HepG2 (cell line): ENCODE measurements at regions not wholly inside any gene's neighbourhood (a gene's known extent, or its start where the extent isn't known, plus 50 kb on each side); places are given as distances from the start of the nearest gene placed in this dataset.

Source experiments
- ATAC-seq: fragments of 200-7000 bp; cut with Tn5 transposase; 3 replicates; pipeline ENCODE4 v1.9.1; 2020; ENCODE audit warnings: mild to moderate bottlenecking, moderate library complexity
- BruUV-seq: library from RNA; stranded (reverse); fragments of 400-500 nt; replicated peaks from 2 replicates; lab custom pipeline; 2021; lab: Mats Ljungman, UMichigan
- CTCF ChIA-PET: fragments of 300-600 bp; formaldehyde crosslinking; extraction: SDS; loops from one replicate; lab custom pipeline; 2021; ENCODE audit warnings: low total read pairs, inconsistent platforms, low intra/inter-chr PET ratio; lab: Yijun Ruan, JAX
- POLR2A ChIA-PET: fragments of 350-600 bp; sonication (Branson Sonifier 250); formaldehyde crosslinking; loops from one replicate; lab custom pipeline; 2020; ENCODE audit warnings: antibody characterized with exemption, inconsistent platforms; lab: Yijun Ruan, JAX
- DNase-seq: peaks from one replicate; pipeline ENCODE4 v3.0.0-alpha.2; 2015; ENCODE audit warnings: low spot score
- FAIRE-seq: peaks from 3 replicates; lab custom pipeline; 2011; peaks lifted over from hg19 to GRCh38; lab: Jason Lieb, UNC
- H2AFZ ChIP-seq: one replicate; pipeline ENCODE4 v1.6.1; 2011; ENCODE audit warnings: low read length, inconsistent platforms
- H3K27ac ChIP-seq: fragments of 300-600 bp; 3 replicates; pipeline ENCODE4 v1.8.0; 2011; ENCODE audit warnings: mixed run types, mild to moderate bottlenecking, mixed read lengths, low read length, inconsistent platforms; ENCODE audit not compliant: insufficient read depth; ENCODE audit errors: extremely low read length
- H3K27me3 ChIP-seq, 2 experiments: fragments of 200-600 bp in 1 of 2; 2 replicates in 1 of 2; 3 replicates in 1 of 2; pipeline versions ENCODE4 v1.6.0 to v1.8.0; 2011; ENCODE audit warnings: low read length in 2 of 2, mild to moderate bottlenecking in 2 of 2, moderate library complexity in 2 of 2, inconsistent platforms in 1 of 2; ENCODE audit not compliant: insufficient read depth in 2 of 2, control insufficient read depth in 1 of 2
- H3K36me3 ChIP-seq, 2 experiments: fragments of 200-600 bp in 1 of 2; replicated peaks in 1 of 2; 2 replicates in 1 of 2; 3 replicates in 1 of 2; pipeline versions ENCODE4 v1.5.1 to v1.8.0; 2011; ENCODE audit warnings: low read length in 2 of 2, inconsistent platforms in 1 of 2; ENCODE audit not compliant: insufficient read depth in 2 of 2, control insufficient read depth in 1 of 2
- H3K4me1 ChIP-seq: 2 replicates; pipeline ENCODE4 v1.5.1; 2012; ENCODE audit warnings: low read length, inconsistent platforms; ENCODE audit not compliant: insufficient read depth
- H3K4me2 ChIP-seq: 2 replicates; pipeline ENCODE4 v1.6.0; 2011; ENCODE audit warnings: low read depth, low read length, inconsistent platforms
- H3K4me3 ChIP-seq, 3 experiments: fragments of 200-600 bp in 1 of 3; sonication (generic), shearing (Covaris generic) in 1 of 3; replicated peaks in 1 of 3; 2 replicates each; pipeline ENCODE4 v1.5.1; 2011 to 2016; ENCODE audit warnings: low read length in 3 of 3, inconsistent platforms in 2 of 3, low read depth in 2 of 3, mild to moderate bottlenecking in 2 of 3, control low read depth in 1 of 3, mixed read lengths in 1 of 3; ENCODE audit not compliant: insufficient read depth in 1 of 3
- H3K79me2 ChIP-seq: one replicate; pipeline ENCODE4 v1.6.1; 2011; ENCODE audit warnings: low read length, inconsistent platforms; ENCODE audit not compliant: insufficient read depth
- H3K9ac ChIP-seq: 2 replicates; pipeline ENCODE4 v1.6.0; 2011; ENCODE audit warnings: mild to moderate bottlenecking, low read depth, low read length, inconsistent platforms; ENCODE audit not compliant: insufficient read depth
- H3K9me3 ChIP-seq: 2 replicates; pipeline ENCODE4 v1.5.1; 2012; ENCODE audit warnings: mild to moderate bottlenecking, low read length
- H4K20me1 ChIP-seq: 2 replicates; pipeline ENCODE4 v1.6.0; 2011; ENCODE audit warnings: inconsistent platforms, mild to moderate bottlenecking, low read length, moderate library complexity; ENCODE audit not compliant: insufficient read depth
- CEBPB ChIP-seq: IDR thresholded peaks from 2 replicates; pipeline ENCODE4 v1.6.1; 2011; ENCODE audit warnings: low read depth, low read length, improper control_type of control experiment, borderline replicate concordance
- HNF4A ChIP-seq: sonication (generic); formaldehyde crosslinking; IDR thresholded peaks from 2 replicates; pipeline ENCODE4 v1.4.0; 2020; ENCODE audit warnings: missing genetic modification reagents
- KLF9 ChIP-seq: IDR thresholded peaks from 2 replicates; pipeline ENCODE4 v1.6.1; 2016; ENCODE audit warnings: low read depth
- MLXIP ChIP-seq: sonication (generic); formaldehyde crosslinking; IDR thresholded peaks from 2 replicates; pipeline ENCODE4 v1.9.0; 2021; ENCODE audit warnings: missing genetic modification reagents, borderline replicate concordance
- U2AF1 ChIP-seq: fragments of 200-400 bp; formaldehyde crosslinking; optimal IDR thresholded peaks from 2 replicates; pipeline ENCODE3; 2017; ENCODE audit warnings: mild to moderate bottlenecking, low read depth, low read length
- ZNF530 ChIP-seq: sonication (generic); formaldehyde crosslinking; IDR thresholded peaks from 2 replicates; pipeline ENCODE4 v1.5.0; 2020; ENCODE audit warnings: low read depth, mild to moderate bottlenecking, missing genetic modification reagents
- ZNF883 ChIP-seq: sonication (generic); formaldehyde crosslinking; IDR thresholded peaks from 2 replicates; pipeline ENCODE4 v1.5.1; 2020; ENCODE audit warnings: mild to moderate bottlenecking, missing genetic modification reagents; ENCODE audit errors: not compliant biosample characterization
- WGBS: methylation state at CpG from one replicate; pipeline ENCODE4 v1.1.6; 2017; ENCODE audit warnings: low lambda C conversion rate; 5-methylcytosine and 5-hydroxymethylcytosine counted together
- in situ Hi-C: cut with HindIII; loops from 2 replicates; pipeline ENCODE4 v1.10.0; 2017; ENCODE audit warnings: low pct_unique_long_range_greater_than_20kb; ENCODE audit not compliant: extremely low pct_ligation_motif_present
- intact Hi-C: fragments of 100-400 bp; cut with micrococcal nuclease; formaldehyde crosslinking; loops from one replicate; pipeline ENCODE4 v1.10.0; 2022; ENCODE audit not compliant: unreplicated experiment

- ATAC-seq (no peak), FAIRE-seq (no peak), DNase-seq (no peak)
- in situ Hi-C loops, result no loop called here
- Histone ChIP-seq H3K4me1 (0 out of 2 replicates have a peak, but pooled peaks cover 6% of the 10 kb centered on the region), H3K9me3 (no peaks in the 10 kb centered on the region), H3K27me3 (no peaks in the 10 kb centered on the region), H3K4me2 (no peak overlapping the region), H3K9ac (no peak overlapping the region), H2AFZ (no peak overlapping the region), H3K79me2 (no peaks in the 10 kb centered on the region), H3K4me3 (no peak overlapping the region), H4K20me1 (no peaks in the 10 kb centered on the region), H3K36me3 (no peaks in the 10 kb centered on the region), H3K27ac (no peak overlapping the region)
- intact Hi-C loops, result no loop called here
- POLR2A ChIA-PET, result interaction anchor here (0.9 kb wide), 1 partner anchor 681 kb away, joined by 3 read pairs; no protein-coding TSS in a partner anchor
- CTCF ChIA-PET, result no interaction called here
- WGBS, result 49% methylated on average over 4 of the region's 4 CpGs
- TF ChIP-seq HNF4A (CRISPR knock-in tag) (peak; percentile 23; the same call in 1 of the 2 replicates), MLXIP (no peak)
- no TSS peak for BruUV-seq
These were observed 168.9 kb downstream of the SNX10 start for GRCh38 chr7:26460351-26461085.

GRCh38 chr7:26461518-26461917 is 169.9 kb downstream of the SNX10 start:
- Histone ChIP-seq H3K4me3 (no peak overlapping the region), H3K4me1 (0 out of 2 replicates have a peak, but pooled peaks cover 6% of the 10 kb centered on the region), H3K4me2 (no peak overlapping the region), H3K27me3 (no peaks in the 10 kb centered on the region; a peak in 1 of 5 replicates), H2AFZ (no peak overlapping the region), H3K9ac (no peak overlapping the region), H3K36me3 (no peaks in the 10 kb centered on the region), H3K9me3 (no peaks in the 10 kb centered on the region), H4K20me1 (no peaks in the 10 kb centered on the region), H3K27ac (no peak overlapping the region), H3K79me2 (no peaks in the 10 kb centered on the region)
- ATAC-seq (no peak), FAIRE-seq (no peak), DNase-seq (no peak)
- POLR2A ChIA-PET, result no interaction called here
- intact Hi-C loops, result no loop called here
- BruUV-seq, result no TSS peak
- CTCF ChIA-PET, result no interaction called here
- 64% methylated on average over 7 of the region's 7 CpGs for WGBS
- in situ Hi-C loops, result no loop called here
- TF ChIP-seq U2AF1 (no peak), ZNF883 (CRISPR knock-in tag) (no peak), ZNF530 (CRISPR knock-in tag) (no peak), CEBPB (peak; percentile 26; the same call in 1 of the 2 replicates), KLF9 (no peak)
